ENCODE measurements at regions not wholly inside any gene's neighbourhood (a gene's known extent, or its start where the extent isn't known, plus 50 kb on each side); places are given as distances from the start of the nearest gene placed in this dataset.
"Not testable (repeated sequence)": the region's sequence is repeated elsewhere in the genome, so short reads cannot be mapped to it uniquely, and the experiment has no call there.

- H3K36me3 Mint-ChIP-seq (ENCODE audit: low read depth); H3K27me3 Mint-ChIP-seq (ENCODE audit: low read depth); H3K27ac Mint-ChIP-seq; H3K4me3 Mint-ChIP-seq; DNase-seq (ENCODE audit: low spot score): not testable (repeated sequence)
- H3K9me3 Mint-ChIP-seq: peaks cover 28% of the 10 kb centered on the region
- peaks cover 16% of the 10 kb centered on the region for H3K4me1 Mint-ChIP-seq (ENCODE audit: low read depth)
Observed at GRCh38 chr6:137383287-137383686, 110.9 kb downstream of the OLIG3 start.

DNA sequence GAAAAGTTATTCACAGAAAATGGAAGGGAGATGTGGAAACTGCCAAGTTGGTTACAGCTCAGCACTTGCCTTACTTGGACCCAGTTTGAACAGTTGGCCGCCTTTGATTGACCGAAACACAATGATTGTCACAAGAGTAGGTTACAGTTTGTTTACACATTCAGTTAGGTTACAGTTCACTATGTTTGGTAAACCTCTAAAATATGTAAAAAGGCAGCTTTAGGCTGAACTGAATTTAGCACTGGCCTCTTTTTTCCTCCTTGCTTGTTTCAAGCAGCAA is 116.2 kb downstream of the OLIG3 start:
- H3K9me3 Mint-ChIP-seq: peaks cover 21% of the 10 kb centered on the region
- H3K4me1 Mint-ChIP-seq (ENCODE audit: low read depth): peaks cover 11% of the 10 kb centered on the region
- DNase-seq (ENCODE audit: low spot score): no peak
- H3K27ac Mint-ChIP-seq: no peak overlapping the region
- peaks cover 2% of the 10 kb centered on the region for H3K27me3 Mint-ChIP-seq (ENCODE audit: low read depth)
- H3K4me3 Mint-ChIP-seq: no peak overlapping the region
- H3K36me3 Mint-ChIP-seq (ENCODE audit: low read depth): peaks cover 2% of the 10 kb centered on the region

- H3K4me1 Mint-ChIP-seq (ENCODE audit: low read depth): peaks cover 5% of the 10 kb centered on the region
- no peak for DNase-seq (ENCODE audit: low spot score)
- peaks cover 2% of the 10 kb centered on the region for H3K36me3 Mint-ChIP-seq (ENCODE audit: low read depth)
- no peak overlapping the region for H3K4me3 Mint-ChIP-seq
- no peak overlapping the region for H3K27ac Mint-ChIP-seq
- H3K9me3 Mint-ChIP-seq: peaks cover 11% of the 10 kb centered on the region
- no peaks in the 10 kb centered on the region for H3K27me3 Mint-ChIP-seq (ENCODE audit: low read depth)
Observed at GRCh38 chr6:137373296-137373695, 120.9 kb downstream of the OLIG3 start.

- Mint-ChIP-seq H3K27ac (no peak overlapping the region), H3K4me1 (ENCODE audit: low read depth) (peaks cover 5% of the 10 kb centered on the region), H3K27me3 (ENCODE audit: low read depth) (no peaks in the 10 kb centered on the region), H3K9me3 (peaks cover 5% of the 10 kb centered on the region), H3K4me3 (no peak overlapping the region), H3K36me3 (ENCODE audit: low read depth) (no peaks in the 10 kb centered on the region)
- DNase-seq (ENCODE audit: low spot score): no peak
Observed at GRCh38 chr6:137372532-137372931, 121.7 kb downstream of the OLIG3 start.

- H3K36me3 Mint-ChIP-seq (ENCODE audit: low read depth): no peaks in the 10 kb centered on the region
- DNase-seq (ENCODE audit: low spot score): no peak
- peaks cover 5% of the 10 kb centered on the region for H3K4me1 Mint-ChIP-seq (ENCODE audit: low read depth)
- H3K27ac Mint-ChIP-seq: no peak overlapping the region
- H3K27me3 Mint-ChIP-seq (ENCODE audit: low read depth): no peaks in the 10 kb centered on the region
- H3K4me3 Mint-ChIP-seq: no peak overlapping the region
- peaks cover 5% of the 10 kb centered on the region for H3K9me3 Mint-ChIP-seq
Observed at GRCh38 chr6:137371634-137372016, 122.6 kb downstream of the OLIG3 start.

DNA sequence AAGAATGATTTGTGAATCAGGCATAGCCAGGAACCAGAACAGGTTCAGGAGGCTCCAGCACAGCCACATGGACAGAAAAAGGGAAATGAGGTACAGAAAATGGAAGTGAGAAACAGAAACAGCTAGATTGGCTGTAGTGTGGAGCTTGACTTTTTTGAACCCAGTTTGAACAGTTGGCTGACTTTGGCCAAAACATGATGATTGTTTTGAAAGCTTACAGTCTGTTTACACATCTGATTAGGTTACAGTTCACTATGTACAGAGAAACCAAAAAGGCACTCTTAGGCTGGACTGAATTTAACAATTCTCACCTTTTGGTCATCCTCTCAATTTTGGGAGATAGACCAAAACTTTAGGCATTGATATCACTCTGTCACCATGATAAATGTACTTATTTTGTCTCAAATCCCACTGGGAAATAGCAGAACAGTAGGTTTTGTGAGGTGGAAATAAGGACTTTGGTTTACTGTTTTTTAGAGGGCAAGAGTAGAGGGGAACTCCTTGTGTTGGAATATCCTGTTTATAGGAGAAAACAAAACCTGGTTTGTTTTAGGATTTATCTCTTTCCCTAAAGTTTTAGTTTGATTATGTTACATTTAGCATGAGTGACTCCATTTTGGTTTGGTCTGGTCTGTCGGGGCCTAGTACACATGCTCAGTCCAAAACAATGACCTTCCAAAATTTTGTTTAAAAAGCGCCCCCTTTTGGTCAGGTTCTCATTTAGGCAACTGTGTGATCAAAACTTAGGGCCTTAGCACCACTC is 123.1 kb downstream of the OLIG3 start:
- no peaks in the 10 kb centered on the region for H3K27me3 Mint-ChIP-seq (ENCODE audit: low read depth)
- no peak overlapping the region for H3K4me3 Mint-ChIP-seq
- H3K9me3 Mint-ChIP-seq: no peaks in the 10 kb centered on the region
- peaks cover 5% of the 10 kb centered on the region for H3K4me1 Mint-ChIP-seq (ENCODE audit: low read depth)
- H3K27ac Mint-ChIP-seq: no peak overlapping the region
- no peak for DNase-seq (ENCODE audit: low spot score)
- H3K36me3 Mint-ChIP-seq (ENCODE audit: low read depth): no peaks in the 10 kb centered on the region

- no peaks in the 10 kb centered on the region for H3K9me3 Mint-ChIP-seq
- H3K4me1 Mint-ChIP-seq (ENCODE audit: low read depth): peaks cover 3% of the 10 kb centered on the region
- no peaks in the 10 kb centered on the region for H3K36me3 Mint-ChIP-seq (ENCODE audit: low read depth)
- H3K27me3 Mint-ChIP-seq (ENCODE audit: low read depth): peaks cover 3% of the 10 kb centered on the region
- no peak for DNase-seq (ENCODE audit: low spot score)
- no peak overlapping the region for H3K27ac Mint-ChIP-seq
- H3K4me3 Mint-ChIP-seq: no peak overlapping the region
Observed at GRCh38 chr6:137369136-137369535, 125.1 kb downstream of the OLIG3 start.

DNA sequence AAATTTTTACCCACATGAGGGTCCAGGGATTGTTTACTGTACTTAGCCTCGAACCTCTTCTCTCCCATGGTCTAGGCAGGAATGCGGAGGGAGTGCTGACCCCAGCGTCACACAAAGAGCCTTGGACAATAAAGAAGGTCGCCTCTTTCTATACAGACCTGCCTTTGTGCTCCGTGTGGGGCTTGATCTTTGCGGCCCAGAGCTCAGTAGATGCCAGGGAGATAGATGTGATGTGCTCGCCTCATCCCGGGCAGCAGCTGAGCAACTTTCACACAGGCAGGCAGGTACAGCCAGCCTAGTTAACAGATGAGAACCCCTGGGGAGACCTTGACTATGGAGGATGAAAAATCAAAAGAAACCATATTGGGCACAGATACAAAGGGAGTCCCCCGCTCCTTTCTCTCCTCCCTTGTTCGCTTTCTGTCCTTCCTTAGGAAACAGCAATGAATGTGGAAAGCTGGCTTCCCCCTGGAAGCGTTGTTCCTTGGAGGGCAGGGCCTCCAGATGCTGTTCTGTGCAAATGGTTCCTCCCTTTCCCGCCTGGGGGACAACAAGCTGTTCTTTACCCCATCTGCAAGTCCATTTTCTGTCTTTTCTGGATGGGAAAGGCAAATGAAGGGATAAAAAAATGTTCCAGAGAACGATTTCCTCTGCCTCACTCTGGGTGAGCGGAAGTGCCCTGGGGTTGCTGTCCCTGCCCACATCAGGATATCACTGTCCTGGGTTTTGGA is 128.3 kb downstream of the OLIG3 start:
- Mint-ChIP-seq H3K27ac (no peak overlapping the region), H3K36me3 (ENCODE audit: low read depth) (peaks cover 7% of the 10 kb centered on the region), H3K4me1 (ENCODE audit: low read depth) (peaks cover 24% of the 10 kb centered on the region), H3K4me3 (no peak overlapping the region), H3K9me3 (peaks cover 11% of the 10 kb centered on the region), H3K27me3 (ENCODE audit: low read depth) (peaks cover 6% of the 10 kb centered on the region)
- DNase-seq (ENCODE audit: low spot score): no peak

DNA sequence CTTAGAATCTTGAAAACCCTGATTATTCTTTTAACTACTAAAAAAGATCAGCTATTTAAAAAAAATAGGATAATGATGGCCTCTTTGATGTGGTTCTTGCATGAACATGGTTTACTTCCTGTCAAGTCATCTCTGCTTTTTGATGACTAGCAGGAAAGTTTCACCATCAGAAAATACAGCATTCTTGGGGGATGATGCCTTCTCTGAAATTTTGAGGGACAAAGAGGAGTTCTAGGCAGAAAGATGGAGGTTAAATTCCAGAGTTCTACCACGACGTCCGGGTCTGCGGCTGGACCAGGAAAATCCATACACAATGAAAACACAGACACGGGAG is 130.4 kb downstream of the OLIG3 start:
- no peak for DNase-seq (ENCODE audit: low spot score)

DNA sequence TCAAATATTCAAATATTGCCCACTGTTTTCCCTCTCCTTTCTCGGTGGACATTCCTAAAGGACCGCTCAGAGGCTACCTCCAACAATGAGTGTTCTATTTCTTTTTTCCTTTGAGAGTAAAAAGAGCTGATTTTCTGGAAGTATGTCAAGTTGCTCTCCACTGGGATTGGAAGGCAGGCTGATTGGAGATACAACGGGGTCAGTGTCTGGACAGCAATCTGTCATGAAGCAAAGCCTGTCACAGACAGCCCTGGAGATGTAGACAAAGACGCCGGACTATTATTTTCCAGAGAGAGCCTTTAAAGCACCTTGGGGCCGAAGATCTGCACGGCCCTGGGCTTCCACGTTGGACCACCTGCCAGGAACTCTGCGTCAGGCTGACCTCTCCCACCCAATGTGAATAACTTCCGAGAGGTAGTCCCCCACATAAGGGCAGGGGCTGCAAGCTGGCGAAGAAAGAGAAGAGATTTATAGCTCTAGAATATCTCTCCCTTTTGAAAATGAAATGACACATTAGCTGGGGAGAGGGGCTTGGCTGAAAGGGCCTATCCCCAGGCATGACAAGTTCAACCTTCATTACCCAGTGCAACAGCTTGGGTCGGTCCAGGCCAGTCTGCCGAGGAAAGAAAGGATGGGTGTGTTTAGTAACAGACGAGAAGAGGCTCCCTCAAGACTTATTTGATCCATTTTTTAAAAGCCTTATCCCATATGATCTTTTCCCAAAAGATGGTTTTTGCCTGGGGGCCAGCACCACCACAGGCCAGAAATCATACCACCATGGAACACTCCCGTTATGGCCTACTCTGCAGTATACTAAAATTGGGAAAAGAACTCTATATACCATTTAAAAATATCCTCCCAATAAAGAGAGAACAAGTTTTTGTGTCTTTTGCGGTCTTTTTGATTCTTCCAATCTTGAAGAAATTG is 131.1 kb downstream of the OLIG3 start:
- no peak overlapping the region for H3K27ac Mint-ChIP-seq

More for the DNA sequence above, 130.4 kb downstream of the OLIG3 start:
- Mint-ChIP-seq H3K4me3 (peak overlapping the region; percentile 61), H3K27ac (peak overlapping the region; percentile 79), H3K27me3 (ENCODE audit: low read depth) (peaks cover 6% of the 10 kb centered on the region), H3K4me1 (ENCODE audit: low read depth) (peaks cover 22% of the 10 kb centered on the region), H3K36me3 (ENCODE audit: low read depth) (peaks cover 7% of the 10 kb centered on the region), H3K9me3 (peaks cover 11% of the 10 kb centered on the region)

GRCh38 chr6:137361701-137362100 is 132.5 kb downstream of the OLIG3 start:
- H3K36me3 Mint-ChIP-seq (ENCODE audit: low read depth): peaks cover 7% of the 10 kb centered on the region
- H3K4me1 Mint-ChIP-seq (ENCODE audit: low read depth): peaks cover 23% of the 10 kb centered on the region
- DNase-seq (ENCODE audit: low spot score): no peak
- no peak overlapping the region for H3K27ac Mint-ChIP-seq
- peaks cover 17% of the 10 kb centered on the region for H3K27me3 Mint-ChIP-seq (ENCODE audit: low read depth)
- H3K9me3 Mint-ChIP-seq: peaks cover 11% of the 10 kb centered on the region
- no peak overlapping the region for H3K4me3 Mint-ChIP-seq

More for the DNA sequence above, 131.1 kb downstream of the OLIG3 start:
- Mint-ChIP-seq H3K27me3 (ENCODE audit: low read depth) (peaks cover 9% of the 10 kb centered on the region), H3K4me3 (no peak overlapping the region), H3K4me1 (ENCODE audit: low read depth) (peaks cover 22% of the 10 kb centered on the region), H3K36me3 (ENCODE audit: low read depth) (peaks cover 7% of the 10 kb centered on the region), H3K9me3 (peaks cover 11% of the 10 kb centered on the region)
- no peak for DNase-seq (ENCODE audit: low spot score)

DNA sequence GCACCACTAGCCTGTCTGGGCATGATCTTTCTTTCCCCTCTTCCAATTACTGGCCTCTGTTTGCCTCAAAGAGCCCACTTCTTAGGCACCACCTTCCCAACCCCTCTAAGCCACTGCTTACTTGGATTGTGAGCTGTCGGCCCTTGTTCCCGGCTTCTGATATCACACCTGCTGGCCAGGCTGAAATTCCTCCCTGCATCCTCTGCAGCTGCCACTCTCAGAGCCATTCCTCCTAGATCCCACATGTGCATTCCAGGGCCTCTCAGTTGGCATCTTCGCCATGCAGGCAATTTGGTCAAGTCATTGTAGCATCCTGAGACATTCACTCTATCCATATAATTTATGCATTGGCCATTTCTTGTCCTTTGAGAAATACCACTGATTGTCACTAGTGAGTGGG is 135.9 kb downstream of the OLIG3 start:
- Mint-ChIP-seq H3K4me3 (no peak overlapping the region), H3K4me1 (ENCODE audit: low read depth) (peaks cover 22% of the 10 kb centered on the region), H3K27ac (no peak overlapping the region), H3K36me3 (ENCODE audit: low read depth) (no peaks in the 10 kb centered on the region), H3K9me3 (peaks cover 4% of the 10 kb centered on the region), H3K27me3 (ENCODE audit: low read depth) (peaks cover 23% of the 10 kb centered on the region)
- DNase-seq (ENCODE audit: low spot score): no peak

- Mint-ChIP-seq H3K36me3 (ENCODE audit: low read depth) (no peaks in the 10 kb centered on the region), H3K27me3 (ENCODE audit: low read depth) (peaks cover 23% of the 10 kb centered on the region), H3K27ac (no peak overlapping the region), H3K4me1 (ENCODE audit: low read depth) (peaks cover 21% of the 10 kb centered on the region), H3K9me3 (peaks cover under 1% of the 10 kb centered on the region), H3K4me3 (no peak overlapping the region)
- no peak for DNase-seq (ENCODE audit: low spot score)
Observed at GRCh38 chr6:137357948-137358266, 136.3 kb downstream of the OLIG3 start.

- peaks cover 17% of the 10 kb centered on the region for H3K4me1 Mint-ChIP-seq (ENCODE audit: low read depth)
- no peak overlapping the region for H3K27ac Mint-ChIP-seq
- H3K27me3 Mint-ChIP-seq (ENCODE audit: low read depth): peaks cover 23% of the 10 kb centered on the region
- H3K4me3 Mint-ChIP-seq: no peak overlapping the region
- no peaks in the 10 kb centered on the region for H3K36me3 Mint-ChIP-seq (ENCODE audit: low read depth)
- no peak for DNase-seq (ENCODE audit: low spot score)
- H3K9me3 Mint-ChIP-seq: no peaks in the 10 kb centered on the region
Observed at GRCh38 chr6:137357263-137357947, 136.8 kb downstream of the OLIG3 start.
